ENCODE measurements at regions not wholly inside any gene's neighbourhood (a gene's known extent, or its start where the extent isn't known, plus 50 kb on each side); places are given as distances from the start of the nearest gene placed in this dataset.

DNA sequence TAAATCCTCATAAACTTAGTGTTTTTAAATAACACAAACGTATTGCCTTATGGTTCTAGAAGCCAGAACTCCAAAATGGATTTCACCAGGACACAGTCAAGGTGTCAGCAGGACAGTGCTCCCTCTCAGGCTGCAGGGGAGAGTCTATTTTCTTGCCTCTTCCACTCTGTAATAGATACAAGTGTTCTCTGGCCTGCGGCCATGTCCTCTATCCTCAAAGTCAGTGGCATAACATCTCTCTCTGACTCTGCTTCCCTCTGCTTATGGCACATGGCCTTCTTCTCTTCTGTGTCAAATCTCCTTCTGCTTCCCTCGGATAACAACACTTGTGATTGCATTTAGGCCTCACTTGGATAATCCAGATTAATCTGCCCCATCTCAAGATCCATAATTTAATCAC is 129.4 kb upstream of the OR13F1 start:
- H3K4me2 ChIP-seq (ENCODE audit: insufficient read depth, low read length), result no peak overlapping the region
- H3K4me1 ChIP-seq (ENCODE audit: insufficient read depth, low read length), result no peaks in the 10 kb centered on the region
- no peaks in the 10 kb centered on the region for H3K36me3 ChIP-seq (ENCODE audit: insufficient read depth, low read length)
- DNase-seq (ENCODE audit: insufficient read length, low spot score, missing footprints), result no peak
- H3K79me2 ChIP-seq (ENCODE audit: insufficient read depth, low read length), result no peaks in the 10 kb centered on the region
- TF ChIP-seq, protein P1, sequence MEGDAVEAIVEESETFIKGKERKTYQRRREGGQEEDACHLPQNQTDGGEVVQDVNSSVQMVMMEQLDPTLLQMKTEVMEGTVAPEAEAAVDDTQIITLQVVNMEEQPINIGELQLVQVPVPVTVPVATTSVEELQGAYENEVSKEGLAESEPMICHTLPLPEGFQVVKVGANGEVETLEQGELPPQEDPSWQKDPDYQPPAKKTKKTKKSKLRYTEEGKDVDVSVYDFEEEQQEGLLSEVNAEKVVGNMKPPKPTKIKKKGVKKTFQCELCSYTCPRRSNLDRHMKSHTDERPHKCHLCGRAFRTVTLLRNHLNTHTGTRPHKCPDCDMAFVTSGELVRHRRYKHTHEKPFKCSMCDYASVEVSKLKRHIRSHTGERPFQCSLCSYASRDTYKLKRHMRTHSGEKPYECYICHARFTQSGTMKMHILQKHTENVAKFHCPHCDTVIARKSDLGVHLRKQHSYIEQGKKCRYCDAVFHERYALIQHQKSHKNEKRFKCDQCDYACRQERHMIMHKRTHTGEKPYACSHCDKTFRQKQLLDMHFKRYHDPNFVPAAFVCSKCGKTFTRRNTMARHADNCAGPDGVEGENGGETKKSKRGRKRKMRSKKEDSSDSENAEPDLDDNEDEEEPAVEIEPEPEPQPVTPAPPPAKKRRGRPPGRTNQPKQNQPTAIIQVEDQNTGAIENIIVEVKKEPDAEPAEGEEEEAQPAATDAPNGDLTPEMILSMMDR (IDR thresholded peaks at IDR 0.05; ENCODE audit: extremely low read depth, low read depth, low read length), result no peak
- H4K20me1 ChIP-seq (ENCODE audit: insufficient read depth, low read length), result no peaks in the 10 kb centered on the region
- no peaks in the 10 kb centered on the region for H3K9me3 ChIP-seq (ENCODE audit: low read depth, low read length)
- no peak overlapping the region for H3K4me3 ChIP-seq (ENCODE audit: insufficient read depth, low read length)
- no peaks in the 10 kb centered on the region for H3K27me3 ChIP-seq (ENCODE audit: insufficient read depth, low read length)
- no peak overlapping the region for H2AFZ ChIP-seq (ENCODE audit: low read length)
- no peak overlapping the region for H3K27ac ChIP-seq (ENCODE audit: low read depth, low read length)

DNA sequence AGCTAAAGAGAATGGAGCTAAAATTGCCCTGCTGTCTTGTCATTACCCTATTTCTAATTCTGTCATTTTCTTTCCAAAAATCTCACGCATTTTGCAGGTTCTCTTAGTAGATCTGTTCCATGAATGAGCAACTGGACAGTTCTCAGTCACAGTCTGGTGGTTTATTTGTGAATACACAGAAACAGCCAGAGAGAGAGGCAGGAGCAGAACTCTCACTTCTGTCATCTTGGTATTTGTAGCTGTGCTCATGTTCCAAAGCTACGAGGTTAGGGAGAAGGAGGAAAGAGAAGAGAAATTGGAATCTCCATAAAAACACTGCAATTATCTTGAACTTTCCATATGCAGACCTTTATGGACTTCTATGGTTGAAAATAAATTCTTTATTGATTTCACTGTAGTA is 118.0 kb upstream of the OR13F1 start:
- no peaks in the 10 kb centered on the region for H4K20me1 ChIP-seq (ENCODE audit: insufficient read depth, low read length)
- H3K27ac ChIP-seq (ENCODE audit: low read depth, low read length), result no peak overlapping the region
- H3K36me3 ChIP-seq (ENCODE audit: insufficient read depth, low read length), result no peaks in the 10 kb centered on the region
- no peak overlapping the region for H3K4me2 ChIP-seq (ENCODE audit: insufficient read depth, low read length)
- no peaks in the 10 kb centered on the region for H3K9me3 ChIP-seq (ENCODE audit: low read depth, low read length)
- H3K4me1 ChIP-seq (ENCODE audit: insufficient read depth, low read length), result no peaks in the 10 kb centered on the region
- no peak overlapping the region for H2AFZ ChIP-seq (ENCODE audit: low read length)
- H3K79me2 ChIP-seq (ENCODE audit: insufficient read depth, low read length), result no peaks in the 10 kb centered on the region
- DNase-seq (ENCODE audit: insufficient read length, low spot score, missing footprints), result no peak
- no peak overlapping the region for H3K4me3 ChIP-seq (ENCODE audit: insufficient read depth, low read length)
- H3K27me3 ChIP-seq (ENCODE audit: insufficient read depth, low read length), result no peaks in the 10 kb centered on the region
- TF ChIP-seq, protein P1 (IDR thresholded peaks at IDR 0.05; ENCODE audit: extremely low read depth, low read depth, low read length), result no peak

DNA sequence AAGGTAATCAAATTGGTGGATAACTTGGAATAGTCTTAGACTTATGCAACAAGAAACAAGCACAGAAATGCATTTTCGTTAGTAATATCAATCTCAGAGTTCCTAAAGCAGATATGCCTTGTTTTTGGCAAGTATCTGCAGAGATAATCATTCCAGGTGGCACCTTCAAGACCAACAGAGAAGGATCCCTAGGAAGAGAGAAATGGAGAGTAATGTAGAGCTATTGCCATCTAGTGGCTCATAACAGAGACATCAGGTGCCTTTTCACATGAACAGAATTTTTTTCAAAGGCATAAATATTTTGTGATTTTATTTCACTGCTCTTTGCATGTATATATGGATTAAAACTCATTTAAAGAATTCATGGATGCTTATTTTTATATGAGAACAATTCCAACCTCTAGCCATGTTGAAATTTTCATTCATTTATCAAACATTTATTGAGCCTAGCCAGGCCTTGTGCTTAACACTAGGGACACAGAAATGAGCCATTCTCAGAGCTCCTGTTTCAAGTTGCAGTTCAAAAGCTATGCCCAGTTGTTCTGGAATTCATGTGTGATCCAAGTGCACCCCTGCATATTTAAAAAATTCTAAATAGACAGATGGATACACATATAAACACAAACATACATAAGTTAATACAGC is 117.5 kb upstream of the OR13F1 start:
- Histone ChIP-seq H2AFZ (ENCODE audit: low read length) (no peak overlapping the region), H3K9me3 (ENCODE audit: low read depth, low read length) (no peaks in the 10 kb centered on the region), H3K27ac (ENCODE audit: low read depth, low read length) (no peak overlapping the region), H3K4me1 (ENCODE audit: insufficient read depth, low read length) (no peaks in the 10 kb centered on the region), H3K4me2 (ENCODE audit: insufficient read depth, low read length) (no peak overlapping the region), H3K4me3 (ENCODE audit: insufficient read depth, low read length) (no peak overlapping the region), H3K36me3 (ENCODE audit: insufficient read depth, low read length) (no peaks in the 10 kb centered on the region), H3K27me3 (ENCODE audit: insufficient read depth, low read length) (no peaks in the 10 kb centered on the region), H4K20me1 (ENCODE audit: insufficient read depth, low read length) (no peaks in the 10 kb centered on the region), H3K79me2 (ENCODE audit: insufficient read depth, low read length) (no peaks in the 10 kb centered on the region)
- DNase-seq (ENCODE audit: insufficient read length, low spot score, missing footprints), result peak; percentile 64
- TF ChIP-seq, protein P1 (IDR thresholded peaks at IDR 0.05; ENCODE audit: extremely low read depth, low read depth, low read length), result peak; percentile 55

DNA sequence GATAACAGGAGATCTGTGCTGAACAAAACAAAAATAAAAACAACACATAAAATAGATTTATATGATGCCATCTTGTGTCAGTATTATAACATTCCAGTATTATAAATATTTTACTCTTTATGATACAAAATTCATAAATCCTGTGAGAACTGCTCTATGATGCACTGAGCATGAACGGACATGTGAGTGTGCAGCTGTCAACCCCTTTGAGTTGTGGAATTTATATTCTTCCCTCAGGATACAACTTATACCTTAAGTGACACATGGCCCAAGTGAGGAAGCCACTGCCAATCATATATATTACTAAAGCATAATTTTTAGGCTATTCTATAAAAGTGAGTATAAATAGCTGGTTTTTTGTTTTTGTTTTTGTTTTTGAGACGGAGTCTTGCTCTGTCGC is 116.0 kb upstream of the OR13F1 start:
- TF ChIP-seq, protein P1 (IDR thresholded peaks at IDR 0.05; ENCODE audit: extremely low read depth, low read depth, low read length), result no peak

More for the DNA sequence above, 116.0 kb upstream of the OR13F1 start:
- no peak overlapping the region for H3K4me2 ChIP-seq (ENCODE audit: insufficient read depth, low read length)
- no peaks in the 10 kb centered on the region for H3K27me3 ChIP-seq (ENCODE audit: insufficient read depth, low read length)
- H3K4me3 ChIP-seq (ENCODE audit: insufficient read depth, low read length), result no peak overlapping the region
- peak; percentile 15 for DNase-seq (ENCODE audit: insufficient read length, low spot score, missing footprints)
- H3K4me1 ChIP-seq (ENCODE audit: insufficient read depth, low read length), result no peaks in the 10 kb centered on the region
- H2AFZ ChIP-seq (ENCODE audit: low read length), result no peak overlapping the region
- H4K20me1 ChIP-seq (ENCODE audit: insufficient read depth, low read length), result no peaks in the 10 kb centered on the region
- no peaks in the 10 kb centered on the region for H3K79me2 ChIP-seq (ENCODE audit: insufficient read depth, low read length)
- H3K36me3 ChIP-seq (ENCODE audit: insufficient read depth, low read length), result no peaks in the 10 kb centered on the region
- no peak overlapping the region for H3K27ac ChIP-seq (ENCODE audit: low read depth, low read length)
- H3K9me3 ChIP-seq (ENCODE audit: low read depth, low read length), result no peaks in the 10 kb centered on the region
